Stimulated activated CD8-positive, alpha-beta memory T cell treated with anti-CD3 and anti-CD28 coated beads, Interleukin-7, amount 100 ng/mL, for 4 hours (primary cell): ENCODE measurements at regions not wholly inside any gene's neighbourhood (a gene's known extent, or its start where the extent isn't known, plus 50 kb on each side); places are given as distances from the start of the nearest gene placed in this dataset.
A peak's percentile ranks its signal among the peaks of the same experiment; 100 is the strongest.
"Not testable (repeated sequence)": the region's sequence is repeated elsewhere in the genome, so short reads cannot be mapped to it uniquely, and the experiment has no call there.

Experiments used
- DNase-seq, 2 donors: peaks; one replicate each; pipeline ENCODE4 v3.0.0-alpha.2; 2020; ENCODE audit warnings: low read depth in 2 of 2

- no peak for DNase-seq
Observed at GRCh38 chr5:87105577-87105976, 162.1 kb upstream of the RASA1 start.

GRCh38 chr5:87109746-87110145 is 157.9 kb upstream of the RASA1 start:
- no peak for DNase-seq

- no peak for DNase-seq
Observed at GRCh38 chr5:87110721-87111120, 157.0 kb upstream of the RASA1 start.

GRCh38 chr5:87113861-87114260 is 153.8 kb upstream of the RASA1 start:
- DNase-seq: no peak

- DNase-seq: no peak
Observed at GRCh38 chr5:87114631-87115030, 153.1 kb upstream of the RASA1 start.

- DNase-seq: no peak
Observed at GRCh38 chr5:87115839-87116364, 151.8 kb upstream of the RASA1 start.

GRCh38 chr5:87116825-87117512 is 150.7 kb upstream of the RASA1 start:
- DNase-seq: no peak

GRCh38 chr5:87119588-87119987 is 148.1 kb upstream of the RASA1 start:
- no peak for DNase-seq

GRCh38 chr5:87120518-87121303 is 147.0 kb upstream of the RASA1 start:
- peak in 1 of 2 donors; percentile 4 for DNase-seq

GRCh38 chr5:87121304-87122150 is 146.2 kb upstream of the RASA1 start:
- DNase-seq: peak; percentile 13 to 24

- DNase-seq: no peak
Observed at GRCh38 chr5:87122151-87122977, 145.3 kb upstream of the RASA1 start.

- DNase-seq: no peak
Observed at GRCh38 chr5:87125766-87126165, 141.9 kb upstream of the RASA1 start.

- no peak for DNase-seq
Observed at GRCh38 chr5:87126869-87127268, 140.8 kb upstream of the RASA1 start.

- DNase-seq: no peak
Observed at GRCh38 chr5:87127426-87127825, 140.3 kb upstream of the RASA1 start.

- no peak for DNase-seq
Observed at GRCh38 chr5:87127956-87128687, 139.6 kb upstream of the RASA1 start.

- DNase-seq: no peak
Observed at GRCh38 chr5:87129046-87129445, 138.6 kb upstream of the RASA1 start.

GRCh38 chr5:87132696-87133095 is 135.0 kb upstream of the RASA1 start:
- no peak for DNase-seq

- DNase-seq: not testable (repeated sequence)
Observed at GRCh38 chr5:87134513-87134912, 133.2 kb upstream of the RASA1 start.

- no peak for DNase-seq
Observed at GRCh38 chr5:87136096-87136495, 131.6 kb upstream of the RASA1 start.

- no peak for DNase-seq
Observed at GRCh38 chr5:87136733-87137132, 130.9 kb upstream of the RASA1 start.

- no peak for DNase-seq
Observed at GRCh38 chr5:87137283-87137682, 130.4 kb upstream of the RASA1 start.
